Erythroblast (primary cell): ENCODE measurements at regions not wholly inside any gene's neighbourhood (a gene's known extent, or its start where the extent isn't known, plus 50 kb on each side); places are given as distances from the start of the nearest gene placed in this dataset.

Experiments used
- DNase-seq, 2 experiments: peaks; one replicate each; lab custom pipeline; 2025; lab: John Stamatoyannopoulos, UW
- GATA1 ChIP-seq: IDR thresholded peaks from 2 replicates; pipeline ENCODE4 v1.6.1; 2011; ENCODE audit warnings: low read depth, mild to moderate bottlenecking, control low read depth, low read length, moderate library complexity
- POLR2A ChIP-seq: IDR thresholded peaks from 2 replicates; pipeline ENCODE4 v1.6.1; 2011; ENCODE audit warnings: mild to moderate bottlenecking, low read length

GRCh38 chr12:77392467-77393088, 327.2 kb upstream of the E2F7 start:
- DNase-seq: no peak
- no peak for TF ChIP-seq GATA1
- TF ChIP-seq POLR2A: no peak

GRCh38 chr12:77388445-77389265, 323.3 kb upstream of the E2F7 start:
- TF ChIP-seq POLR2A (no peak), GATA1 (no peak)
- DNase-seq: no peak

GRCh38 chr12:77387671-77388070, 322.3 kb upstream of the E2F7 start:
- TF ChIP-seq GATA1 (no peak), POLR2A (no peak)
- no peak for DNase-seq

- no peak for TF ChIP-seq POLR2A
- TF ChIP-seq GATA1: no peak
- no peak for DNase-seq
Measured at GRCh38 chr12:77387214-77387613, 321.8 kb upstream of the E2F7 start.

- no peak for DNase-seq
- TF ChIP-seq POLR2A (no peak), GATA1 (no peak)
Measured at GRCh38 chr12:77384941-77385340, 319.6 kb upstream of the E2F7 start.

- TF ChIP-seq POLR2A: no peak
- no peak for TF ChIP-seq GATA1
- no peak for DNase-seq
Measured at GRCh38 chr12:77382096-77382742, 316.9 kb upstream of the E2F7 start.

- no peak for DNase-seq
- no peak for TF ChIP-seq POLR2A
- no peak for TF ChIP-seq GATA1
Measured at GRCh38 chr12:77377622-77378021, 312.3 kb upstream of the E2F7 start.

GRCh38 chr12:77377116-77377515, 311.7 kb upstream of the E2F7 start:
- no peak for DNase-seq
- TF ChIP-seq POLR2A (no peak), GATA1 (no peak)

GRCh38 chr12:77374673-77375072, 309.3 kb upstream of the E2F7 start:
- DNase-seq: no peak
- no peak for TF ChIP-seq POLR2A
- no peak for TF ChIP-seq GATA1

- no peak for DNase-seq
- TF ChIP-seq GATA1 (no peak), POLR2A (no peak)
Measured at GRCh38 chr12:77372494-77372893, 307.1 kb upstream of the E2F7 start.

GRCh38 chr12:77372026-77372425, 306.7 kb upstream of the E2F7 start:
- no peak for DNase-seq
- TF ChIP-seq GATA1: no peak
- TF ChIP-seq POLR2A: no peak

GRCh38 chr12:77368379-77368778, 303.0 kb upstream of the E2F7 start:
- DNase-seq: no peak
- no peak for TF ChIP-seq GATA1
- no peak for TF ChIP-seq POLR2A

- no peak for TF ChIP-seq GATA1
- no peak for DNase-seq
Measured at GRCh38 chr12:77366616-77367015, 301.2 kb upstream of the E2F7 start.

GRCh38 chr12:77364400-77364799, 299.0 kb upstream of the E2F7 start:
- no peak for DNase-seq
- TF ChIP-seq POLR2A (no peak), GATA1 (no peak)
